HCT116 (cell line): ENCODE measurements at regions not wholly inside any gene's neighbourhood (a gene's known extent, or its start where the extent isn't known, plus 50 kb on each side); places are given as distances from the start of the nearest gene placed in this dataset.

Experiments
- ATAC-seq: fragments of 200-7000 bp; cut with Tn5 transposase; 2 replicates; pipeline ENCODE4 v1.9.1; 2020; ENCODE audit warnings: mild to moderate bottlenecking, moderate library complexity
- BruUV-seq: library from RNA; stranded (reverse); fragments of 400-500 nt; replicated peaks from 2 replicates; lab custom pipeline; 2021; lab: Mats Ljungman, UMichigan
- CTCF ChIA-PET: fragments of 300-600 bp; sonication (Branson Sonifier 250); formaldehyde crosslinking; loops from one replicate; lab custom pipeline; 2021; ENCODE audit warnings: antibody characterized with exemption; lab: Charles Lee
- POLR2A ChIA-PET: fragments of 300-600, 350-600 bp; sonication (Branson Sonifier 250); formaldehyde crosslinking; loops from one replicate; lab custom pipeline; 2021; ENCODE audit warnings: antibody characterized with exemption; lab: Charles Lee
- RAD21 ChIA-PET, 2 experiments: fragments of 300-600 bp; sonication (Branson Sonifier 250); formaldehyde crosslinking; loops; one replicate each; lab custom pipeline; 2023; ENCODE audit warnings: low total read pairs in 2 of 2; ENCODE audit not compliant: uncharacterized antibody in 2 of 2, unreplicated experiment in 2 of 2, low non-redundant PET in 1 of 2; lab: Charles Lee
- DNase-seq: peaks from one replicate; pipeline ENCODE4 v3.0.0-alpha.2; 2010; ENCODE audit warnings: low read depth, low spot score
- H2AFZ ChIP-seq: fragments of 200-600 bp; shearing (Covaris generic), sonication (generic); 2 replicates; pipeline ENCODE4 v1.6.1; 2017; ENCODE audit warnings: low read depth, mixed run types, mixed read lengths, antibody characterized with exemption, low read length; ENCODE audit not compliant: poor library complexity, severe bottlenecking
- H3K27ac ChIP-seq: 2 replicates; pipeline ENCODE4 v1.5.1; 2012; ENCODE audit warnings: low read depth, low read length
- H3K27me3 ChIP-seq: fragments of 200-600 bp; sonication (generic); 2 replicates; pipeline ENCODE4 v1.6.1; 2016; ENCODE audit warnings: mixed run types, low read length, mixed read lengths; ENCODE audit not compliant: insufficient read depth
- H3K36me3 ChIP-seq, 2 experiments: fragments of 200-500 bp in 1 of 2; fragments of 200-600 bp in 1 of 2; sonication (Bioruptor generic) in 1 of 2; sonication (generic) in 1 of 2; 2 replicates each; pipeline versions ENCODE4 v1.5.1 to v1.6.1; 2014 to 2016; ENCODE audit warnings: low read length in 2 of 2, inconsistent platforms in 1 of 2, mixed read lengths in 1 of 2, mixed run types in 1 of 2; ENCODE audit not compliant: insufficient read depth in 2 of 2, control insufficient read depth in 1 of 2
- H3K4me1 ChIP-seq, 2 experiments: fragments of 200-600 bp in 1 of 2; sonication (generic) in 1 of 2; 2 replicates each; pipeline versions ENCODE4 v1.5.1 to v1.6.1; 2012 to 2017; ENCODE audit warnings: low read length in 2 of 2, inconsistent platforms in 1 of 2, mild to moderate bottlenecking in 1 of 2, mixed read lengths in 1 of 2, mixed run types in 1 of 2, moderate library complexity in 1 of 2; ENCODE audit not compliant: insufficient read depth in 2 of 2, control insufficient read depth in 1 of 2
- H3K4me2 ChIP-seq: fragments of 200-600 bp; sonication (generic); 2 replicates; pipeline ENCODE4 v1.6.1; 2017; ENCODE audit warnings: mixed run types, low read length, mixed read lengths
- H3K4me3 ChIP-seq, 2 experiments: fragments of 200-600 bp in 1 of 2; sonication (generic) in 1 of 2; replicated peaks in 1 of 2; 2 replicates each; pipeline ENCODE4 v1.5.1; 2011 to 2016; ENCODE audit warnings: low read length in 2 of 2, control low read depth in 1 of 2, low read depth in 1 of 2, mild to moderate bottlenecking in 1 of 2, mixed read lengths in 1 of 2, mixed run types in 1 of 2
- H3K79me2 ChIP-seq: fragments of 200-600 bp; sonication (generic); 2 replicates; pipeline ENCODE4 v1.6.1; 2017; ENCODE audit warnings: mild to moderate bottlenecking, mixed run types, low read length, moderate library complexity, mixed read lengths; ENCODE audit not compliant: insufficient read depth
- H3K9ac ChIP-seq: fragments of 200-600 bp; sonication (generic); 2 replicates; pipeline ENCODE4 v1.6.1; 2016; ENCODE audit warnings: low read length, mixed read lengths
- H3K9me2 ChIP-seq: fragments of 200-600 bp; sonication (generic), shearing (Covaris generic); 2 replicates; pipeline ENCODE4 v1.6.1; 2017; ENCODE audit warnings: mixed run types, mild to moderate bottlenecking, moderate library complexity; ENCODE audit not compliant: insufficient read depth
- H3K9me3 ChIP-seq, 2 experiments: fragments of 200-500 bp in 1 of 2; fragments of 200-600 bp in 1 of 2; sonication (Bioruptor generic) in 1 of 2; sonication (generic) in 1 of 2; 2 replicates each; pipeline ENCODE4 v1.6.1; 2014 to 2017; ENCODE audit warnings: low read length in 2 of 2, mixed read lengths in 2 of 2, inconsistent platforms in 1 of 2, low read depth in 1 of 2, mild to moderate bottlenecking in 1 of 2, mixed run types in 1 of 2, moderate library complexity in 1 of 2; ENCODE audit not compliant: control insufficient read depth in 1 of 2, insufficient read depth in 1 of 2
- H4K20me1 ChIP-seq: fragments of 200-600 bp; sonication (generic), shearing (Covaris generic); 2 replicates; pipeline ENCODE4 v1.6.1; 2017; ENCODE audit warnings: mixed run types, mild to moderate bottlenecking, moderate library complexity; ENCODE audit not compliant: insufficient read depth
- CBX3 ChIP-seq: IDR thresholded peaks from 2 replicates; pipeline ENCODE4 v1.6.1; 2012; ENCODE audit warnings: low read depth
- JUND ChIP-seq: IDR thresholded peaks from 2 replicates; pipeline ENCODE4 v1.6.1; 2012
- MAX ChIP-seq: IDR thresholded peaks from 2 replicates; pipeline ENCODE4 v1.6.1; 2012
- POLR2AphosphoS5 ChIP-seq: IDR thresholded peaks from 2 replicates; pipeline ENCODE4 v1.6.1; 2011; ENCODE audit warnings: mild to moderate bottlenecking, low read depth, low read length, moderate library complexity
- REST ChIP-seq: IDR thresholded peaks from 2 replicates; pipeline ENCODE4 v1.6.1; 2012; ENCODE audit warnings: low read depth
- SP1 ChIP-seq: IDR thresholded peaks from 2 replicates; pipeline ENCODE4 v1.6.1; 2012; ENCODE audit warnings: low read depth
- SRF ChIP-seq: IDR thresholded peaks from 2 replicates; pipeline ENCODE4 v1.6.1; 2012; ENCODE audit warnings: low read depth
- TCF7L2 ChIP-seq: IDR thresholded peaks from 2 replicates; pipeline ENCODE4 v1.7.0; 2011; ENCODE audit warnings: borderline replicate concordance, inconsistent platforms; ENCODE audit not compliant: insufficient read depth, insufficient read length; ENCODE audit errors: extremely low read depth
- YY1 ChIP-seq: IDR thresholded peaks from 2 replicates; pipeline ENCODE4 v1.6.1; 2011; ENCODE audit warnings: low read length, low read depth, moderate library complexity, mild to moderate bottlenecking; ENCODE audit not compliant: insufficient replicate concordance; ENCODE audit errors: extremely low read depth
- ZBTB33 ChIP-seq: IDR thresholded peaks from 2 replicates; pipeline ENCODE4 v1.6.1; 2011; ENCODE audit warnings: mild to moderate bottlenecking, low read length, moderate library complexity; ENCODE audit not compliant: insufficient replicate concordance; ENCODE audit errors: extremely low read depth
- ZFX ChIP-seq: fragments of 450-650 bp; IDR thresholded peaks from 2 replicates; pipeline ENCODE4 v1.6.1; 2017
- intact Hi-C: fragments of 100-400 bp; cut with micrococcal nuclease; formaldehyde crosslinking; loops from 2 replicates; pipeline ENCODE4 v1.10.0; 2022

GRCh38 chr18:33849731-33850130 lies 271.7 kb downstream of the ASXL3 start:
- peaks cover 22 to 24% of the 10 kb centered on the region in 2 experiments; a peak in 2 of 4 replicates for H3K9me3 ChIP-seq
- no peak overlapping the region for H2AFZ ChIP-seq
- no peaks in the 10 kb centered on the region for H4K20me1 ChIP-seq
- H3K79me2 ChIP-seq: no peaks in the 10 kb centered on the region
- H3K27me3 ChIP-seq: no peaks in the 10 kb centered on the region
- no peak overlapping the region for H3K27ac ChIP-seq
- no peaks in the 10 kb centered on the region for H3K36me3 ChIP-seq
- no peak for TF ChIP-seq POLR2AphosphoS5
- TF ChIP-seq SRF: no peak
- no peak for TF ChIP-seq ZFX
- no peak for TF ChIP-seq REST
- TF ChIP-seq YY1: no peak
- H3K9me2 ChIP-seq: no peaks in the 10 kb centered on the region
- no peak for DNase-seq
- RAD21 ChIA-PET: no interaction called here
- no TSS peak for BruUV-seq
- CTCF ChIA-PET: no interaction called here
- intact Hi-C loops: no loop called here
- no peak for ATAC-seq
- POLR2A ChIA-PET: no interaction called here
- H3K4me3 ChIP-seq: no peak overlapping the region
- H3K4me1 ChIP-seq: no peaks in the 10 kb centered on the region
- H3K4me2 ChIP-seq: no peak overlapping the region
- H3K9ac ChIP-seq: no peak overlapping the region

DNA sequence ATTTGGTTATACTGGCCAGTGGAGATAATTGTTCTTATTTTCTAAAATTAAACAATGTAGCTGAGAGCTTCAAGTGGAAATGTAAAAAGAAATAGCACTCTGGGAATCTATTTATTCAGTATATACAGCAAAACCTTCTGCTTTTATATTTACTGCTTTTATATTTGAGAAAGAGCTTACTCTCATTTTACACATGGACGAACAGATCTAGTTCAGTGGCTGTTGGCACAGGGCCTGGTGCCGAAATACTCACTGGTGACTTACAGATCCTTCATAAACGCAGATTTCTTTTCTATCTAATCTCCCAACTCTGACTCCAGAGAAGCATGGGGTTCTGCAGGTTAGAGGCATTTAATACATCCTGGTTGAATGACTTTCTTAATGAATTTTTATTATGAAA lies 266.2 kb downstream of the ASXL3 start:
- CTCF ChIA-PET: no interaction called here
- no peak for ATAC-seq

More for the DNA sequence above, 266.2 kb downstream of the ASXL3 start:
- no TSS peak for BruUV-seq
- no peaks in the 10 kb centered on the region for H3K4me1 ChIP-seq
- H2AFZ ChIP-seq: no peak overlapping the region
- H3K79me2 ChIP-seq: no peaks in the 10 kb centered on the region
- ChIA-PET RAD21 (no interaction called here), POLR2A (no interaction called here)
- H3K4me2 ChIP-seq: no peak overlapping the region
- H3K27me3 ChIP-seq: no peaks in the 10 kb centered on the region
- DNase-seq: no peak
- no peak overlapping the region for H3K9ac ChIP-seq
- no peaks in the 10 kb centered on the region; the same call in 1 of the 2 replicates for H4K20me1 ChIP-seq
- intact Hi-C loops: no loop called here
- no peak overlapping the region for H3K4me3 ChIP-seq
- H3K9me2 ChIP-seq: no peaks in the 10 kb centered on the region
- TF ChIP-seq CBX3 (no peak), POLR2AphosphoS5 (no peak), ZBTB33 (no peak), TCF7L2 (no peak), SP1 (no peak), MAX (no peak), JUND (no peak)
- H3K9me3 ChIP-seq: peaks cover 6 to 16% of the 10 kb centered on the region in 2 experiments; a peak in 2 of 4 replicates
- no peaks in the 10 kb centered on the region for H3K36me3 ChIP-seq
- no peak overlapping the region for H3K27ac ChIP-seq
